IMR-90 (cell line): ENCODE measurements at regions not wholly inside any gene's neighbourhood (a gene's known extent, or its start where the extent isn't known, plus 50 kb on each side); places are given as distances from the start of the nearest gene placed in this dataset.

Experiments used
- ATAC-seq: fragments of 200-7000 bp; cut with Tn5 transposase; 2 replicates; pipeline ENCODE4 v1.9.1; 2020; ENCODE audit warnings: low read depth, mild to moderate bottlenecking, moderate library complexity
- BruUV-seq: library from RNA; stranded (reverse); fragments of 400-500 nt; replicated peaks from 2 replicates; lab custom pipeline; 2021; lab: Mats Ljungman, UMichigan
- CTCF ChIA-PET: fragments of 300-600 bp; formaldehyde crosslinking; extraction: SDS; loops from one replicate; lab custom pipeline; 2021; ENCODE audit warnings: antibody characterized with exemption; lab: Yijun Ruan, JAX
- POLR2A ChIA-PET: fragments of 300-600 bp; sonication (Branson Sonifier 250); formaldehyde crosslinking; loops from one replicate; lab custom pipeline; 2022; ENCODE audit warnings: antibody characterized with exemption; ENCODE audit not compliant: unreplicated experiment; lab: Charles Lee
- DNase-seq: peaks from one replicate; pipeline ENCODE4 v3.0.0; 2013
- H2AFZ ChIP-seq: replicated peaks from 2 replicates; pipeline ENCODE3; 2013; ENCODE audit warnings: low read length, mild to moderate bottlenecking; ENCODE audit not compliant: poor library complexity
- H2AK5ac ChIP-seq: 2 replicates; pipeline ENCODE4 v1.6.1; 2013; ENCODE audit warnings: low read depth, low read length, inconsistent platforms
- H2AK9ac ChIP-seq: replicated peaks from 2 replicates; pipeline ENCODE3; 2013; ENCODE audit warnings: mild to moderate bottlenecking, low read depth, low read length, moderate library complexity; ENCODE audit not compliant: poor library complexity
- H2BK120ac ChIP-seq: 2 replicates; pipeline ENCODE4 v1.6.1; 2013; ENCODE audit warnings: low read depth, low read length, inconsistent platforms
- H2BK15ac ChIP-seq: 3 replicates; pipeline ENCODE4 v1.6.1; 2013; ENCODE audit warnings: low read depth, low read length, inconsistent platforms
- H2BK20ac ChIP-seq: 2 replicates; pipeline ENCODE4 v1.6.1; 2013; ENCODE audit warnings: low read depth, mild to moderate bottlenecking, inconsistent platforms, low read length, moderate library complexity
- H2BK5ac ChIP-seq: 2 replicates; pipeline ENCODE4 v1.6.1; 2013; ENCODE audit warnings: mild to moderate bottlenecking, low read depth, low read length, inconsistent platforms; ENCODE audit not compliant: poor library complexity, severe bottlenecking
- H3K14ac ChIP-seq: replicated peaks from 2 replicates; pipeline ENCODE4 v1.6.1; 2013; ENCODE audit warnings: low read depth, low read length, inconsistent platforms
- H3K18ac ChIP-seq: 2 replicates; pipeline ENCODE4 v1.6.1; 2013; ENCODE audit warnings: low read depth, low read length, control low read depth
- H3K23ac ChIP-seq: 2 replicates; pipeline ENCODE4 v1.6.1; 2013; ENCODE audit warnings: low read depth, low read length, inconsistent platforms
- H3K27ac ChIP-seq: 2 replicates; pipeline ENCODE4 v1.5.1; 2013; ENCODE audit warnings: mild to moderate bottlenecking, control low read depth, low read length; ENCODE audit not compliant: insufficient read depth
- H3K27me3 ChIP-seq: 2 replicates; pipeline ENCODE4 v1.6.1; 2013; ENCODE audit warnings: low read length; ENCODE audit not compliant: control insufficient read depth, insufficient read depth
- H3K36me3 ChIP-seq: 2 replicates; pipeline ENCODE4 v1.6.1; 2013; ENCODE audit warnings: low read length, mixed read lengths; ENCODE audit not compliant: control insufficient read depth, insufficient read depth
- H3K4ac ChIP-seq: 2 replicates; pipeline ENCODE4 v1.6.1; 2013; ENCODE audit warnings: low read depth, low read length, inconsistent platforms
- H3K4me1 ChIP-seq: 2 replicates; pipeline ENCODE4 v1.6.1; 2013; ENCODE audit warnings: low read length, mixed read lengths; ENCODE audit not compliant: control insufficient read depth, insufficient read depth
- H3K4me2 ChIP-seq: 2 replicates; pipeline ENCODE4 v1.6.1; 2013; ENCODE audit warnings: low read depth, mild to moderate bottlenecking, control low read depth, low read length, moderate library complexity
- H3K4me3 ChIP-seq: 2 replicates; pipeline ENCODE4 v1.5.1; 2013; ENCODE audit warnings: low read depth, mild to moderate bottlenecking, control low read depth, low read length, moderate library complexity; ENCODE audit not compliant: insufficient read depth
- H3K56ac ChIP-seq: 2 replicates; pipeline ENCODE4 v1.6.1; 2013; ENCODE audit warnings: low read length, inconsistent platforms; ENCODE audit not compliant: insufficient read depth; ENCODE audit errors: extremely low read depth
- H3K79me1 ChIP-seq, 2 experiments: 2 replicates each; pipeline ENCODE4 v1.6.1; 2013; ENCODE audit warnings: low read length in 2 of 2, inconsistent platforms in 1 of 2, low read depth in 1 of 2
- H3K9ac ChIP-seq: 2 replicates; pipeline ENCODE4 v1.6.1; 2013; ENCODE audit warnings: low read depth, low read length, control low read depth
- H3K9me1 ChIP-seq: 2 replicates; pipeline ENCODE4 v1.6.1; 2013; ENCODE audit warnings: low read length, inconsistent platforms; ENCODE audit not compliant: insufficient read depth
- H3K9me3 ChIP-seq: 2 replicates; pipeline ENCODE4 v1.6.1; 2013; ENCODE audit warnings: low read length; ENCODE audit not compliant: control insufficient read depth, insufficient read depth
- H4K20me1 ChIP-seq: 2 replicates; pipeline ENCODE4 v1.6.1; 2013; ENCODE audit warnings: low read length, inconsistent platforms; ENCODE audit not compliant: insufficient read depth
- H4K5ac ChIP-seq: 2 replicates; pipeline ENCODE4 v1.6.1; 2013; ENCODE audit warnings: mild to moderate bottlenecking, low read depth, low read length, control low read depth
- H4K8ac ChIP-seq, 2 experiments: 2 replicates each; pipeline ENCODE4 v1.6.1; 2013; ENCODE audit warnings: low read depth in 2 of 2, low read length in 2 of 2, control low read depth in 1 of 2, inconsistent platforms in 1 of 2
- H4K91ac ChIP-seq: 2 replicates; pipeline ENCODE4 v1.6.1; 2013; ENCODE audit warnings: low read depth, low read length, inconsistent platforms; ENCODE audit not compliant: insufficient read depth
- CTCF ChIP-seq: conservative IDR thresholded peaks from 2 replicates; pipeline ENCODE4 v1.5.1; 2012; ENCODE audit warnings: mild to moderate bottlenecking, low read depth, low read length, improper control_type of control experiment
- ELK1 ChIP-seq: fragments of 150-350 bp; IDR thresholded peaks from 2 replicates; pipeline ENCODE4 v1.6.1; 2016; ENCODE audit warnings: low read depth, mild to moderate bottlenecking, low read length, moderate library complexity, borderline replicate concordance
- MXI1 ChIP-seq: IDR thresholded peaks from 2 replicates; pipeline ENCODE4 v1.6.1; 2012; ENCODE audit warnings: low read depth, mild to moderate bottlenecking, low read length, moderate library complexity, borderline replicate concordance
- SMC3 ChIP-seq: fragments of 150-350 bp; IDR thresholded peaks from 2 replicates; pipeline ENCODE4 v1.6.1; 2016; ENCODE audit warnings: low read depth, mild to moderate bottlenecking, antibody characterized with exemption, low read length, moderate library complexity
- dilution Hi-C: fragments of 300-500 bp; cut with HindIII; formaldehyde crosslinking; loops from one replicate; pipeline ENCODE4 v1.14.3; 2018; ENCODE audit warnings: low sequenced_read_pairs; ENCODE audit not compliant: unreplicated experiment
- in situ Hi-C: fragments of 300-500 bp; cut with MboI; formaldehyde crosslinking; loops from 3 replicates; pipeline ENCODE4 v1.14.3; 2019; ENCODE audit warnings: low sequenced_read_pairs, inconsistent platforms, mixed read lengths
- intact Hi-C: fragments of 100-400 bp; cut with micrococcal nuclease; formaldehyde crosslinking; loops from 2 replicates; pipeline ENCODE4 v1.10.0; 2022

GRCh38 chr1:71267220-71267619 is 186.4 kb upstream of the ZRANB2 start:
- Histone ChIP-seq H3K4me2 (no peak overlapping the region), H3K79me1 (no peaks in the 10 kb centered on the region), H3K56ac (no peak overlapping the region), H3K23ac (no peak overlapping the region), H2AK5ac (no peak overlapping the region), H3K9me1 (no peaks in the 10 kb centered on the region), H2BK15ac (no peak overlapping the region), H2AFZ (no peak overlapping the region), H2BK20ac (no peak overlapping the region), H3K27me3 (no peaks in the 10 kb centered on the region), H3K4me3 (no peak overlapping the region), H4K91ac (no peak overlapping the region), H4K20me1 (no peaks in the 10 kb centered on the region), H3K18ac (no peak overlapping the region), H3K14ac (no peak overlapping the region), H3K36me3 (no peaks in the 10 kb centered on the region), H2AK9ac (no peak overlapping the region), H4K5ac (no peak overlapping the region), H2BK5ac (no peak overlapping the region), H3K4ac (no peak overlapping the region), H3K27ac (no peak overlapping the region), H3K9me3 (no peaks in the 10 kb centered on the region), H4K8ac (no peak overlapping the region), H2BK120ac (no peak overlapping the region), H3K4me1 (no peaks in the 10 kb centered on the region), H3K9ac (no peak overlapping the region)
- in situ Hi-C loops, result no loop called here
- DNase-seq, result no peak
- dilution Hi-C loops, result no loop called here
- ChIA-PET CTCF (no interaction called here), POLR2A (no interaction called here)
- no peak for ATAC-seq
- no peak for TF ChIP-seq SMC3
- TF ChIP-seq ELK1, result no peak
- TF ChIP-seq MXI1, result no peak
- TF ChIP-seq CTCF, result no peak
- no TSS peak for BruUV-seq
- intact Hi-C loops, result no loop called here
